ENCODE measurements at regions not wholly inside any gene's neighbourhood (a gene's known extent, or its start where the extent isn't known, plus 50 kb on each side); places are given as distances from the start of the nearest gene placed in this dataset.

DNA sequence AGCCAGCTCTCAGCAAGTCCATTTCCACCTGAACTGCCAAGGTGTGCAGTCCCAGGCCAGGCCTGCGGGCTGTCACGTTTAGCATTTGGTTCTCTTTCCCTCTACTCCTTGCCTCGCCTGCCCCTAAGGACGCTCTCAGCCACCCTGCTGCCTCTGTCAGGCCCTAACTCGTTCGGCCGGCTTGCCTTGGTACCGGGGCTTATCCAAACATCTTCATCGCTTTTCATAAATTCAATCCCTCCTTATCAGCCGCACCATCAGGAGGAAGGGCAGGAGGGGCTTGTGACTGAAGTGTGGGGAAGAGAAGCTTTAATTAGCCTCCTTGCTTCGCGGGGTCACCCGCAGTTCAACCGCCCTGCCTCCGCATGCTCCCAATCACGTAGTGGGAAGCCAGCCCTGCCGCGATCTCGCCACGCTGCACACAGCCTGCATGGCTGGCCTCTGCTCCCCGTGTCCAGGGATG is 231.1 kb downstream of the SOX9 start:
- Histone ChIP-seq H3F3A (ENCODE audit: insufficient read depth) (no peaks in the 10 kb centered on the region), H3K9me2 (replicated peaks; ENCODE audit: insufficient read depth, low read length) (no peaks in the 10 kb centered on the region), H3K4me3 (ENCODE audit: insufficient read depth, low read length, poor library complexity, severe bottlenecking) (no peak overlapping the region), H3K27ac (ENCODE audit: low read depth, low read length) (no peak overlapping the region), H3K36me3 (ENCODE audit: low read length) (no peaks in the 10 kb centered on the region), H2AFZ (ENCODE audit: low read depth, low read length, severe bottlenecking) (no peak overlapping the region), H3K4me2 (ENCODE audit: low read depth, low read length, poor library complexity, severe bottlenecking) (no peak overlapping the region), H3K9me3 (ENCODE audit: insufficient read depth, low read length) (no peaks in the 10 kb centered on the region), H4K20me1 (ENCODE audit: low read depth, low read length) (no peaks in the 10 kb centered on the region), H3K79me2 (ENCODE audit: insufficient read depth, low read length) (no peaks in the 10 kb centered on the region), H3K9ac (ENCODE audit: low read length) (no peak overlapping the region), H3K27me3 (ENCODE audit: low read length) (no peaks in the 10 kb centered on the region)
- TF ChIP-seq, protein P1, sequence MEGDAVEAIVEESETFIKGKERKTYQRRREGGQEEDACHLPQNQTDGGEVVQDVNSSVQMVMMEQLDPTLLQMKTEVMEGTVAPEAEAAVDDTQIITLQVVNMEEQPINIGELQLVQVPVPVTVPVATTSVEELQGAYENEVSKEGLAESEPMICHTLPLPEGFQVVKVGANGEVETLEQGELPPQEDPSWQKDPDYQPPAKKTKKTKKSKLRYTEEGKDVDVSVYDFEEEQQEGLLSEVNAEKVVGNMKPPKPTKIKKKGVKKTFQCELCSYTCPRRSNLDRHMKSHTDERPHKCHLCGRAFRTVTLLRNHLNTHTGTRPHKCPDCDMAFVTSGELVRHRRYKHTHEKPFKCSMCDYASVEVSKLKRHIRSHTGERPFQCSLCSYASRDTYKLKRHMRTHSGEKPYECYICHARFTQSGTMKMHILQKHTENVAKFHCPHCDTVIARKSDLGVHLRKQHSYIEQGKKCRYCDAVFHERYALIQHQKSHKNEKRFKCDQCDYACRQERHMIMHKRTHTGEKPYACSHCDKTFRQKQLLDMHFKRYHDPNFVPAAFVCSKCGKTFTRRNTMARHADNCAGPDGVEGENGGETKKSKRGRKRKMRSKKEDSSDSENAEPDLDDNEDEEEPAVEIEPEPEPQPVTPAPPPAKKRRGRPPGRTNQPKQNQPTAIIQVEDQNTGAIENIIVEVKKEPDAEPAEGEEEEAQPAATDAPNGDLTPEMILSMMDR (IDR thresholded peaks at IDR 0.05; ENCODE audit: insufficient read depth, low read length, poor library complexity, severe bottlenecking): no peak
- no peak for TF ChIP-seq EZH2phosphoT487 (conservative IDR thresholded peaks at IDR 0.05; ENCODE audit: low read length)

DNA sequence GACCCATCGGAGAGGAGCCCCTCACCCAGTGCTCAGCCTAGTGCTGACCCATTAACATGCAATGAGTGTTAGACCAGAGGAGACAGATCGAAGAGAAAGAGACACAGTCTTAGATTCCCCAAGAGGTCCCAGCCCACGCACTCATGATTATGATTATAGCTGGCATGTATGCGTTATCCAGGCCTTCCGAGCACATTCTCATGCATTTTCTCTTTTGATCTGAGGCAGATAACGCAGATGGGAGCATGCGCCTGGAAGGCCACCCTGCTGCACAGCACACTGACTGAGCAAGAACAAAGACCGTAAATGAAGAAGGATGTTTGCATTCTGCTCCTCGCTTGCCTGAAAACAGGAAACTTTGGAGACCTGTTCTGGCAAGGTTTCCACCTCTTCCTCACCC is 232.7 kb downstream of the SOX9 start:
- Histone ChIP-seq H2AFZ (ENCODE audit: low read depth, low read length, severe bottlenecking) (no peak overlapping the region), H3K9me3 (ENCODE audit: insufficient read depth, low read length) (no peaks in the 10 kb centered on the region), H3K36me3 (ENCODE audit: low read length) (no peaks in the 10 kb centered on the region), H3K9me2 (replicated peaks; ENCODE audit: insufficient read depth, low read length) (no peaks in the 10 kb centered on the region; the same call in 1 of the 2 replicates), H4K20me1 (ENCODE audit: low read depth, low read length) (no peaks in the 10 kb centered on the region), H3K79me2 (ENCODE audit: insufficient read depth, low read length) (no peaks in the 10 kb centered on the region), H3K27me3 (ENCODE audit: low read length) (no peaks in the 10 kb centered on the region), H3F3A (ENCODE audit: insufficient read depth) (no peaks in the 10 kb centered on the region), H3K9ac (ENCODE audit: low read length) (no peak overlapping the region), H3K27ac (ENCODE audit: low read depth, low read length) (no peak overlapping the region), H3K4me3 (ENCODE audit: insufficient read depth, low read length, poor library complexity, severe bottlenecking) (no peak overlapping the region), H3K4me2 (ENCODE audit: low read depth, low read length, poor library complexity, severe bottlenecking) (no peak overlapping the region)
- no peak for TF ChIP-seq EZH2phosphoT487 (conservative IDR thresholded peaks at IDR 0.05; ENCODE audit: low read length)
- TF ChIP-seq, protein P1 (IDR thresholded peaks at IDR 0.05; ENCODE audit: insufficient read depth, low read length, poor library complexity, severe bottlenecking): no peak

DNA sequence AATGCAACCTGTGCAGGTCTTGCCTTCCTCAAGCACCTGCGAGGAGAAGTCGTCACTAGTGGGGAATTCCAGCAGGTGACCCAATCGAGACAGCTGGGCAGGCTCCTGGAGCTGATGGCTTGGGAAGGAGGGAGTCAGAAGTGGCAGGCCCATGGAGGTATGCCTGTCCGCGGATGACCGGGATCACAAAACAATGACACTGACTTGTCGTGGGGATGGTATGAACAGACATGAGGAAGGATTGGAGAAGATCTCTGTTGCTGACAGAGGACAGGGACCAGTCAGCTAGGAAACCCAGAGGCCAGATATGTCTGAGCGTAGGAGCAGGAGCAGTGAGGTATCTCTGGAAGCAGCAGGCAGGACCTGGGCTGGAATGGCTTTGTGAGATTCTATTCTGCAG is 233.3 kb downstream of the SOX9 start:
- no peaks in the 10 kb centered on the region for H3K27me3 ChIP-seq (ENCODE audit: low read length)
- no peak overlapping the region for H3K4me2 ChIP-seq (ENCODE audit: low read depth, low read length, poor library complexity, severe bottlenecking)
- no peaks in the 10 kb centered on the region for H3K9me3 ChIP-seq (ENCODE audit: insufficient read depth, low read length)
- no peak overlapping the region for H3K4me3 ChIP-seq (ENCODE audit: insufficient read depth, low read length, poor library complexity, severe bottlenecking)
- no peaks in the 10 kb centered on the region for H4K20me1 ChIP-seq (ENCODE audit: low read depth, low read length)
- H3K27ac ChIP-seq (ENCODE audit: low read depth, low read length): no peak overlapping the region
- no peaks in the 10 kb centered on the region; the same call in 1 of the 2 replicates for H3K9me2 ChIP-seq (replicated peaks; ENCODE audit: insufficient read depth, low read length)
- H3K79me2 ChIP-seq (ENCODE audit: insufficient read depth, low read length): no peaks in the 10 kb centered on the region
- H2AFZ ChIP-seq (ENCODE audit: low read depth, low read length, severe bottlenecking): no peak overlapping the region
- no peak overlapping the region for H3K9ac ChIP-seq (ENCODE audit: low read length)
- H3F3A ChIP-seq (ENCODE audit: insufficient read depth): no peaks in the 10 kb centered on the region
- TF ChIP-seq, protein P1 (IDR thresholded peaks at IDR 0.05; ENCODE audit: insufficient read depth, low read length, poor library complexity, severe bottlenecking): no peak
- no peak for TF ChIP-seq EZH2phosphoT487 (conservative IDR thresholded peaks at IDR 0.05; ENCODE audit: low read length)
- no peaks in the 10 kb centered on the region for H3K36me3 ChIP-seq (ENCODE audit: low read length)
